ENCODE measurements at regions not wholly inside any gene's neighbourhood (a gene's known extent, or its start where the extent isn't known, plus 50 kb on each side); places are given as distances from the start of the nearest gene placed in this dataset.

- H3K4me3 ChIP-seq (ENCODE audit: low read depth, low read length) = no peak overlapping the region
These were observed 431.0 kb downstream of the FOXG1 start for GRCh38 chr14:29197557-29197956.

GRCh38 chr14:29205658-29206057, 439.1 kb downstream of the FOXG1 start:
- DNase-seq (ENCODE audit: low read depth) = no peak
- Histone ChIP-seq H3K4me3 (ENCODE audit: low read depth, low read length) (no peak overlapping the region), H3K36me3 (ENCODE audit: control insufficient read depth, insufficient read depth, low read length) (no peaks in the 10 kb centered on the region), H3K27me3 (ENCODE audit: control insufficient read depth, insufficient read depth, low read length) (no peaks in the 10 kb centered on the region)
- TF ChIP-seq CTCF (IDR thresholded peaks at IDR 0.05; ENCODE audit: insufficient read depth, low read length, poor library complexity, severe bottlenecking) = no peak

More at GRCh38 chr14:29197557-29197956, 431.0 kb downstream of the FOXG1 start:
- no peak for DNase-seq (ENCODE audit: low read depth)
- Histone ChIP-seq H3K36me3 (ENCODE audit: control insufficient read depth, insufficient read depth, low read length) (no peaks in the 10 kb centered on the region), H3K27me3 (ENCODE audit: control insufficient read depth, insufficient read depth, low read length) (no peaks in the 10 kb centered on the region)
- no peak for TF ChIP-seq CTCF (IDR thresholded peaks at IDR 0.05; ENCODE audit: insufficient read depth, low read length, poor library complexity, severe bottlenecking)

- no peaks in the 10 kb centered on the region for H3K27me3 ChIP-seq (ENCODE audit: control insufficient read depth, insufficient read depth, low read length)
- no peak for TF ChIP-seq CTCF (IDR thresholded peaks at IDR 0.05; ENCODE audit: insufficient read depth, low read length, poor library complexity, severe bottlenecking)
- no peaks in the 10 kb centered on the region for H3K36me3 ChIP-seq (ENCODE audit: control insufficient read depth, insufficient read depth, low read length)
- no peak overlapping the region for H3K4me3 ChIP-seq (ENCODE audit: low read depth, low read length)
- DNase-seq (ENCODE audit: low read depth) = no peak
These were observed 449.3 kb downstream of the FOXG1 start for GRCh38 chr14:29215853-29216252.

GRCh38 chr14:29216268-29217232, 450.0 kb downstream of the FOXG1 start:
- no peaks in the 10 kb centered on the region for H3K36me3 ChIP-seq (ENCODE audit: control insufficient read depth, insufficient read depth, low read length)
- TF ChIP-seq CTCF (IDR thresholded peaks at IDR 0.05; ENCODE audit: insufficient read depth, low read length, poor library complexity, severe bottlenecking) = no peak
- H3K27me3 ChIP-seq (ENCODE audit: control insufficient read depth, insufficient read depth, low read length) = no peaks in the 10 kb centered on the region
- no peak overlapping the region for H3K4me3 ChIP-seq (ENCODE audit: low read depth, low read length)
- no peak for DNase-seq (ENCODE audit: low read depth)

- no peak for DNase-seq (ENCODE audit: low read depth)
- H3K36me3 ChIP-seq (ENCODE audit: control insufficient read depth, insufficient read depth, low read length) = no peaks in the 10 kb centered on the region
- no peak overlapping the region for H3K4me3 ChIP-seq (ENCODE audit: low read depth, low read length)
- TF ChIP-seq CTCF (IDR thresholded peaks at IDR 0.05; ENCODE audit: insufficient read depth, low read length, poor library complexity, severe bottlenecking) = no peak
- H3K27me3 ChIP-seq (ENCODE audit: control insufficient read depth, insufficient read depth, low read length) = no peaks in the 10 kb centered on the region
These were observed 451.3 kb downstream of the FOXG1 start for GRCh38 chr14:29217813-29218450.
